Inflammatory macrophage treated with lipopolysaccharide for 4 hours (primary cell): ENCODE measurements at regions not wholly inside any gene's neighbourhood (a gene's known extent, or its start where the extent isn't known, plus 50 kb on each side); places are given as distances from the start of the nearest gene placed in this dataset.

Source experiments
- DNase-seq: peaks from one replicate; pipeline ENCODE4 v3.0.0-alpha.2; 2020

- no peak for DNase-seq
These were observed 364.5 kb upstream of the DAB1 start for GRCh38 chr1:57788313-57788712.

GRCh38 chr1:57784356-57784755, 360.5 kb upstream of the DAB1 start:
- DNase-seq = no peak

- no peak for DNase-seq
These were observed 358.5 kb upstream of the DAB1 start for GRCh38 chr1:57782357-57782756.

- DNase-seq = no peak
These were observed 348.8 kb upstream of the DAB1 start for GRCh38 chr1:57772580-57773195.

- no peak for DNase-seq
These were observed 346.9 kb upstream of the DAB1 start for GRCh38 chr1:57770772-57771171.

- DNase-seq = no peak
These were observed 346.4 kb upstream of the DAB1 start for GRCh38 chr1:57770236-57770635.

GRCh38 chr1:57761628-57762027, 337.8 kb upstream of the DAB1 start:
- no peak for DNase-seq

GRCh38 chr1:57752843-57753242, 329.0 kb upstream of the DAB1 start:
- DNase-seq = no peak

- no peak for DNase-seq
These were observed 324.9 kb upstream of the DAB1 start for GRCh38 chr1:57748719-57749118.

GRCh38 chr1:57747818-57748217, 324.0 kb upstream of the DAB1 start:
- no peak for DNase-seq

GRCh38 chr1:57741521-57741920, 317.7 kb upstream of the DAB1 start:
- DNase-seq = no peak

- DNase-seq = no peak
These were observed 313.1 kb upstream of the DAB1 start for GRCh38 chr1:57736940-57737339.

- no peak for DNase-seq
These were observed 305.3 kb upstream of the DAB1 start for GRCh38 chr1:57729181-57729580.

GRCh38 chr1:57727121-57727520, 303.3 kb upstream of the DAB1 start:
- DNase-seq = no peak

- no peak for DNase-seq
These were observed 301.5 kb upstream of the DAB1 start for GRCh38 chr1:57725318-57725717.

- no peak for DNase-seq
These were observed 300.7 kb upstream of the DAB1 start for GRCh38 chr1:57724535-57724934.

- DNase-seq = no peak
These were observed 298.6 kb upstream of the DAB1 start for GRCh38 chr1:57722285-57722978.

GRCh38 chr1:57721001-57721400, 297.1 kb upstream of the DAB1 start:
- DNase-seq = no peak

GRCh38 chr1:57719274-57719673, 295.4 kb upstream of the DAB1 start:
- DNase-seq = no peak

GRCh38 chr1:57713501-57713900, 289.6 kb upstream of the DAB1 start:
- no peak for DNase-seq

GRCh38 chr1:57712846-57713245, 289.0 kb upstream of the DAB1 start:
- no peak for DNase-seq

GRCh38 chr1:57711326-57711725, 287.5 kb upstream of the DAB1 start:
- DNase-seq = no peak

GRCh38 chr1:57707631-57708030, 283.8 kb upstream of the DAB1 start:
- no peak for DNase-seq

- DNase-seq = no peak
These were observed 281.0 kb upstream of the DAB1 start for GRCh38 chr1:57704811-57705210.

GRCh38 chr1:57704231-57704630, 280.4 kb upstream of the DAB1 start:
- no peak for DNase-seq
